HAP-1 (cell line): ENCODE measurements at regions not wholly inside any gene's neighbourhood (a gene's known extent, or its start where the extent isn't known, plus 50 kb on each side); places are given as distances from the start of the nearest gene placed in this dataset.

Source experiments
- DNase-seq, 2 experiments: peaks; one replicate each; pipeline ENCODE4 v3.0.0-alpha.2; 2016 to 2020; ENCODE audit warnings: low spot score in 2 of 2
- H3K27me3 ChIP-seq: fragments of 250-450 bp; sonication (Bioruptor Pico); 2 replicates; pipeline ENCODE4 v1.5.1; 2020; ENCODE audit warnings: low read depth, mild to moderate bottlenecking, moderate library complexity
- H3K36me3 ChIP-seq: fragments of 250-450 bp; sonication (Bioruptor Pico); replicated peaks from 2 replicates; pipeline ENCODE4 v1.5.1; 2020; ENCODE audit warnings: mild to moderate bottlenecking
- H3K4me1 ChIP-seq: fragments of 250-450 bp; sonication (Bioruptor Pico); 2 replicates; pipeline ENCODE4 v1.5.1; 2020; ENCODE audit warnings: mild to moderate bottlenecking
- H3K4me3 ChIP-seq: fragments of 250-450 bp; sonication (Bioruptor Pico); 2 replicates; pipeline ENCODE4 v1.5.1; 2020; ENCODE audit warnings: mild to moderate bottlenecking, moderate library complexity
- H3K9me3 ChIP-seq: fragments of 250-450 bp; sonication (Bioruptor Pico); 2 replicates; pipeline ENCODE4 v1.5.1; 2020; ENCODE audit warnings: mild to moderate bottlenecking, moderate library complexity
- in situ Hi-C: fragments of 300-500 bp; cut with MboI; formaldehyde crosslinking; loops from 3 replicates; pipeline ENCODE4 v1.14.3; 2020; ENCODE audit warnings: low sequenced_read_pairs, inconsistent platforms, mixed read lengths

DNA sequence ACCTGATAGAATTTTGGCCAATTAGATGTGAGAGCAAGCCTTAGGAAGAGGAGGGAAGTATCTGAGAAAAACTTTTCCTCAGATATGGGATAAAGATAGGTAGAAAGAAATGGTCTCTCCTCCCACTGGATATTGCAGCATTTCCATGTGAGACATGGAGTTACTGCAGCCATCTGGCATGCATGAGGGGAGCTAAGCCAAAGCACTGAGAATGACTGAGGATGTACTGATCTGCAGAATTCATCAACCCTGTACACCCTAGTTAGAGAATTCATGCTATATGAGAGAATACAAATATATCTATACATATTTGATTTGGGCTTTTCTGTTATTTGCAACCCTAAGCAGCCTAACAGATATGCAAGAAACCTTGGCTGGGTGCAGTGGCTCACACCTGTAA is 52.5 kb upstream of the RPL34 start:
- in situ Hi-C loops, result no loop called here
- H3K27me3 ChIP-seq, result peaks cover 12% of the 10 kb centered on the region
- H3K4me3 ChIP-seq, result no peak overlapping the region
- DNase-seq, result no peak
- no peaks in the 10 kb centered on the region for H3K9me3 ChIP-seq
- H3K36me3 ChIP-seq, result no peaks in the 10 kb centered on the region
- peaks cover 3% of the 10 kb centered on the region; the same call in 1 of the 2 replicates for H3K4me1 ChIP-seq

DNA sequence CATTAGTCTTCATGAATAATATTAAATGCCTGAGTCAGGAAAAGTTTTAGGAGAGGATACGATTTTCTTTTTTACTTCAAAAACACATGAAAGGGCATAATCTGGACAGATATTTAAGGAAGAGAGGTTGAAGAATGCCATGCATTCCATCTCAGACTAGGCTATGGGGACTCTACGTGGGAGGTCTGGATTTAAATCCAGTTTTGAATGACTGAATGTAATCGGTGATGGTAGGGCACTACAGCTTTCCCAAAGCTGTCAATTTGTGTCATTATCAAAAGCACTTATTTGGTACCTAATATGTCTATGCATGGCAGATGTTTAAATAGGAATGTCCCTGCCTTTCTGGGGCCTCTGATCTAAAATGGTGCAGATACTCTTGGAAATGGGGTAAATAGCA is 59.3 kb upstream of the RPL34 start:
- no peaks in the 10 kb centered on the region for H3K36me3 ChIP-seq
- no peaks in the 10 kb centered on the region for H3K27me3 ChIP-seq
- H3K4me3 ChIP-seq, result no peak overlapping the region
- in situ Hi-C loops, result no loop called here
- no peaks in the 10 kb centered on the region for H3K9me3 ChIP-seq
- DNase-seq, result no peak
- no peaks in the 10 kb centered on the region for H3K4me1 ChIP-seq

DNA sequence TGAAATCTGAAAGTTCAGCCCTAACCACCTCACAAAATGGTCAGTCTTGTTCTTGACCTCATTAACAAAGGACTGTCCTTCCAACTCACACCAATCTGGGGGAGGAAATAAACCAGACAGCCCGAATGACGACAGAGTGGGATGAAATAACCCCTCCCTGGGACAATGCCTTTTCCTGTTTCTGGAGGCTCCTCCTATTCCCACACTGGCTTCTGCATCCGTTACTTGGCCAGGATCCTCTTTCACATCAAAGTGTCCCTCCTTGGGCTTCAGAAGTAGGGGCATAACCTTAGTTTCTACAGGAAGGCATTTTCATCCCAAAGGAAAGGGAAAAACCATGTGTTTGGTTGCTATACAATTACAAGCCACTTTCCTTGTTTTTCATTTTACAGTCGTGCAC is 59.8 kb upstream of the RPL34 start:
- in situ Hi-C loops, result no loop called here
- H3K4me3 ChIP-seq, result no peak overlapping the region
- H3K4me1 ChIP-seq, result no peaks in the 10 kb centered on the region
- no peaks in the 10 kb centered on the region for H3K9me3 ChIP-seq
- no peak for DNase-seq
- no peaks in the 10 kb centered on the region for H3K27me3 ChIP-seq
- no peaks in the 10 kb centered on the region for H3K36me3 ChIP-seq

DNA sequence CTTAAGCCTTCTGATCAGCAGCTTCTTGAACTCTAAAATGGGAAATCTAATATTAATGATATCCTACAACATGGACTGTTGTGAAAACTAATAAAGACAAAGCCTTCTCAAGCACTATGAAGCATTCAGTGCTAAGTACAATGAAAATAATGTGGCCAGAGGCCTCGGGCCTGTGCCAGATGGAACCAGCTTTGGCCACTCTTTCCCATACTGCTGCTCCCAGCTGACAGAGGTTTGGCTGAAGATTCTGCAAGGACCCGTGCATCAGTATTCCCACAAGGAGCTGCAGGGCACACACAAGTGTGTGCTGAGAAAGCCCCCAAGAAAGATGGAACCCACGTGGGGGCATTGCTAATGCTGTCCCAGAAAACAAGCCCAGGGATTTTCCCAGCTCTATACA is 60.5 kb upstream of the RPL34 start:
- no peaks in the 10 kb centered on the region for H3K9me3 ChIP-seq
- no peaks in the 10 kb centered on the region for H3K4me1 ChIP-seq
- DNase-seq, result no peak
- no peaks in the 10 kb centered on the region for H3K36me3 ChIP-seq
- in situ Hi-C loops, result no loop called here
- H3K27me3 ChIP-seq, result no peaks in the 10 kb centered on the region
- H3K4me3 ChIP-seq, result no peak overlapping the region

DNA sequence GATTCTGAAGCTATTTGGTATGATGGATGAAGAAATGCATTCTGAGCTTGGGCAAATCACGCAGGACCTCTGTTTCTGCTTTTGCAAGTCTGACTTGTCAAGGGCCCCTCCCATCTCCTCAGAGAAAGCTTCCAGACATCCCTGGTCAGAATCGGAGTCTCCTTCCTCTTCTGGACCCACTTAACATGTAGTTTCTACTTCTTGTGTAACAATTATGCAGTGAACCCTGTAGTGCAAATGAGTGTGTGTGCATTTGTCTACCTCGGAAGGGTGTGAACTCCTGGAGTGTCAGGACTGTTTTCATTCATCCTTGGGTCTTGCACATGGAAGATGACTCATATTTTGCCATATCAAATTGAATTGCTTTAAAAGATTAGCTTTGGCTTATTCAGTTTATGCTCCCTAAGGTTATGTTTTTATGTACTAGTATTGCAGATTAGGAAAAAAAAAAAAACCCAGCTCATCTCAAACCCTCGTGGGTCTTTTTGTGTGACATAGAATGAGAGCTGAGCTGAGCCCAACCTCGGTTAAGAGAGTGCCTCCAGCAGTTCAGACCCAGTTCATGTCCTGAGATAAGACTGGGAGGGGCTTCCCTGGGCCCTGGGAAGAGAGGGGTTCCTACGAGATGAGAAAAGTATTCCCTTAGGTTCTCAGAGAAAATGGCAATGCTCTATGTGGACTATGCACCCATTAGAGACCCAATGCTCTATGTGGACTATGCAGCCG is 61.1 kb upstream of the RPL34 start:
- in situ Hi-C loops, result no loop called here
- Histone ChIP-seq H3K27me3 (no peaks in the 10 kb centered on the region), H3K4me3 (no peak overlapping the region), H3K9me3 (no peaks in the 10 kb centered on the region), H3K36me3 (no peaks in the 10 kb centered on the region), H3K4me1 (no peaks in the 10 kb centered on the region)
- DNase-seq, result no peak

DNA sequence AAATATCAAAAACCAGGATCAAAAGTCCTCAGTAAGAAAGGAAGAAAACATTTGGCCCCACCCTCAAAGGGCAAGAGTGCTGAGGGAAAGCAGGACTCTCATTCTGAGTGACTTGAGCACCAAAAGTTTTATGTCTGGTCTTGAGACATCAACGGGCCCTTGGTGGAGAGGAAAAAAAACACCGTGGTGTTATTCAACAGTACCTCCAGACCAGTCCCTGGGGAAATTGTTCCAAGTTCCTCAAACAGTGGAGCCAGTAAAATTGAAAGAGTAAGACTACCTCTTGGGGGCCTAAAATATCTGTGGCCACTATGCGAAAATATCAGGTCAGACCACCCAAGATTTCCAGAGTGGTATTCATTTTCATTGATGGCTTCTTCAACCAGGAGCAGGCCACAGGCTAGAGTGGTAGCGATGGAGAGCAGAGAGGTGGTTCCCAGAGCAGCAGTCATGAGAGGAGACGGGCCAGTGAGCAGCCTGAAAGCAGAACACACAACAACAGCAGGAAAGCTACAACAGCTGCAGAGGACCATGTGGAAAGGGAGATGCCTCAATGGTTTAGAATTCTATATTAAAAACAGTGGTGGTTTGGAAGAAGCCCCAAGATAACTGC is 63.7 kb upstream of the RPL34 start:
- Histone ChIP-seq H3K36me3 (no peaks in the 10 kb centered on the region), H3K9me3 (no peaks in the 10 kb centered on the region), H3K4me1 (no peaks in the 10 kb centered on the region), H3K27me3 (no peaks in the 10 kb centered on the region), H3K4me3 (no peak overlapping the region)
- in situ Hi-C loops, result no loop called here
- DNase-seq, result no peak

DNA sequence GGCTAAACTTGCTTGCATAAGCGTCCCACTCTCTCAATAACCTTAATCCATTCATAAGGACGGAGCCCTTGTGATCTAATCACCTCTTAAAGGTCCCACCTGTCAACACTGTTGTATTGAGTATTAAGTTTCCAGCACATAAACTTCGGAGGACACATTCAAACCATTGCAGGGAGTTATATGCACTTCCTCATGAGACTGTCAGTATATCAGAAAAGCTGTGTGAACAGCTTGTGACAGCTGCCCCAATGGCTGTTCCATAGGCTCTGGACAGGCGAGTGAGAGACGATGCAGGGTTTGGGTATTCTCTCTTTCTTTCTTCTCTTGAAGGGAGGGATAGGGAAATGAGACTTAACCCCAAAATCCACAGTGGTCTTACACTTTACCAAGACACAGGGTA is 64.2 kb upstream of the RPL34 start:
- Histone ChIP-seq H3K9me3 (no peaks in the 10 kb centered on the region), H3K4me3 (no peak overlapping the region), H3K4me1 (no peaks in the 10 kb centered on the region), H3K36me3 (no peaks in the 10 kb centered on the region), H3K27me3 (no peaks in the 10 kb centered on the region)
- in situ Hi-C loops, result no loop called here
- DNase-seq, result no peak

DNA sequence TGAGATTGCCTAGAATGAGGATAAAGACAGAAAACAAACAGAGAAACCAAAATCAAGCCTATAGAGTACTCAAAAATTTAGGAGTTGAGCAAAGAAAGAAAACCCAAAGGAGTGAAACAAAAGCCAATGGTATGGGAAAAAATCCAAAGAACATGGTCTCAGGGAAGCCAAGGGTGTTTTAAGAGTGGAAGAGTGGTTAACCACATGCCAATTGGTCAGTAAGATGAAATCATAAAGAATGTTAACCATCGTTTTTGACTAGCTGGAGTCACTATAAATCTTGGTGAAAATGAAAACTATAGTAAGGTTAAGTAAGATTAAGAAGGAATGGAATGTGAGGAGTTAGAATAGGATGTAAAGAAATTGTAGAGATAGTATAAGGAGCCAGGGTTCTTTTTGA is 64.7 kb upstream of the RPL34 start:
- no peaks in the 10 kb centered on the region for H3K4me1 ChIP-seq
- in situ Hi-C loops, result no loop called here
- no peak overlapping the region for H3K4me3 ChIP-seq
- H3K36me3 ChIP-seq, result no peaks in the 10 kb centered on the region
- H3K9me3 ChIP-seq, result no peaks in the 10 kb centered on the region
- DNase-seq, result no peak
- H3K27me3 ChIP-seq, result no peaks in the 10 kb centered on the region

DNA sequence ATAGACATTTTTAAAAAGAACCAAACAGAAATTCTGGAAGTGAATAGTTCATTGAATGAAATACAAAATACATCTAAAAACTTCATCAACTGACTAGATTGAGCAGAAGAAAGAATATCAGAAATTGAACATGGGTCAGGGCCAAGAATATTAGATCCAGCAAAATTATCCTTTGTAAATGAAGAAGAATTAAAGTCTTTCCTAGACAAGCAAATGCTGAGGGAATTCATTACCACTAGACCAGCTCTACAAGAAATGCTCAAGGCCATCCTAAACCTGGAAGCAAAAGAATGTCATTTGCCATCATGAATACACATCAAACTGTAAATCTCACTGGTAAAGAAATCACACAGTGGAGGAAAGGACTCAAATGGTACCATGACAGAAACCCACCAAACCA is 72.7 kb upstream of the RPL34 start:
- no peaks in the 10 kb centered on the region for H3K36me3 ChIP-seq
- peaks cover 6% of the 10 kb centered on the region; the same call in 1 of the 2 replicates for H3K27me3 ChIP-seq
- in situ Hi-C loops, result no loop called here
- H3K4me1 ChIP-seq, result no peaks in the 10 kb centered on the region
- H3K9me3 ChIP-seq, result no peaks in the 10 kb centered on the region; the same call in 1 of the 2 replicates
- no peak for DNase-seq
- H3K4me3 ChIP-seq, result no peak overlapping the region

DNA sequence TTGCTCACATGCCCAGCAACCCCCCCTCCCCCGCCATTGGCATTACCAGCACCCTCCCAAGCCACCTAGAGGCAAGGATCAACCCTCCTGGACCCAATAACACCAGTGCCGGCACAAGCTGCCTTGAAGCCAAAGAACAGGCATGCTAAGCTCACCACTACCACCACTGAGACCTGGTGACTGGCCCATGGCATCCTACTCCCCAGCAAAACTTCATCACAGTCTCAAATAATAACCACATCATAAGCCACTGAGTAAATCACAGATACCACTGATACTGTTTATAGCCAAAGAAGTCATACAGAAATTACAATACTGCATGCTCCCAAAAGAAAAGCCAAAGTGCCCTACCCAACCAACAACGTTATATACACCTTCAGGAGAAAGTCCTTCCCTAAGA is 73.6 kb upstream of the RPL34 start:
- peaks cover 6% of the 10 kb centered on the region; the same call in 1 of the 2 replicates for H3K27me3 ChIP-seq
- in situ Hi-C loops, result no loop called here
- H3K4me1 ChIP-seq, result no peaks in the 10 kb centered on the region
- no peak overlapping the region for H3K4me3 ChIP-seq
- no peaks in the 10 kb centered on the region for H3K36me3 ChIP-seq
- no peaks in the 10 kb centered on the region; the same call in 1 of the 2 replicates for H3K9me3 ChIP-seq
- no peak for DNase-seq

DNA sequence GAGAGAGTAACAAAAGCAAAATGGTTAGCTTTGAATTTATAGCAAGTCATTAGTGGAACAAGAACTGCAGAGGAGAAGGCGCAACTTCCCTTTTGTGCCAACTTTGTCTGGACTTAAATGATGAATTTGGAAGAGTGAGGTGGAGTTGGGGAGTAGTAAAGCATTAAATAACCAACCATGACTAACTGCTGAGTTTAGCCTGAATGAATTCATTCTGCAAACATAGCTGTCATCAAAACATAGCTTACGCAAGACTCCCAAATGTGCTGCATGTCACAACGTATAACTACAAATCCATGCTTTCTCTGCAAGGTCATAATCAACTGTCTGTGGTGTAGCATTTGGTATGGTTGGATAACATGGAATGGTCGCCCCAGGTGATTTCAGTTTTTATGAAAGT is 75.9 kb upstream of the RPL34 start:
- Histone ChIP-seq H3K27me3 (peaks cover 6% of the 10 kb centered on the region; the same call in 1 of the 2 replicates), H3K4me3 (no peak overlapping the region), H3K36me3 (no peaks in the 10 kb centered on the region), H3K9me3 (no peaks in the 10 kb centered on the region; the same call in 1 of the 2 replicates), H3K4me1 (no peaks in the 10 kb centered on the region)
- no peak for DNase-seq
- in situ Hi-C loops, result no loop called here

DNA sequence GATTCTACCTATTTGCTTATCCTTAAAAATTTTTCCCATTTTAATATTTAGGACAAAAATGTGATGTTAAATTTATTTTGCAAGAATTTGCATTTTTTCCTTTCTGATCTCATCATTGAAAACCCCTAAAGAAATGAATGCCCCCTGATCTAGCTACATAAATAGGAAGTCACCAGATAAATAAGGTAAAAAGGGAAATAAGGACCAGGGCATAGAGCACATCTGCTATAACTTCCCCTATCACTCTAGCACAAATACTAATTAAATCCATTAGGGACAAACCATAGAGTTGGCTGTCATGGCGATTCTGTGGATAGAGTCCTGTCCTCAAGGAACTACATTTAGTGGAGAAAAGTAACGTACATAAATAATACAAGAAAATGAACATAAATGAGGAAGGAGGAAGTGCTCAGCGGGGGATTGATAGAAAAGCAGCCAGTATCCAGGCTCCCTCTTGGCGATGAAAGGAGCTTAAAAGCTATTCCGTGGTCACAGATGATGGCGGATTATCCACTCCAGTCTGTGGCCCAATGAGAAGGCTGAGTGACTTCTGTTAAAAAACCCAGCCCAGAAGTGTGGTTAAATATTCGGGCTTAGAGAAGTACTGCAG is 76.9 kb upstream of the RPL34 start:
- Histone ChIP-seq H3K36me3 (no peaks in the 10 kb centered on the region), H3K4me3 (no peak overlapping the region), H3K27me3 (peaks cover 6% of the 10 kb centered on the region; the same call in 1 of the 2 replicates), H3K9me3 (no peaks in the 10 kb centered on the region; the same call in 1 of the 2 replicates), H3K4me1 (no peaks in the 10 kb centered on the region)
- DNase-seq, result no peak
- in situ Hi-C loops, result no loop called here

DNA sequence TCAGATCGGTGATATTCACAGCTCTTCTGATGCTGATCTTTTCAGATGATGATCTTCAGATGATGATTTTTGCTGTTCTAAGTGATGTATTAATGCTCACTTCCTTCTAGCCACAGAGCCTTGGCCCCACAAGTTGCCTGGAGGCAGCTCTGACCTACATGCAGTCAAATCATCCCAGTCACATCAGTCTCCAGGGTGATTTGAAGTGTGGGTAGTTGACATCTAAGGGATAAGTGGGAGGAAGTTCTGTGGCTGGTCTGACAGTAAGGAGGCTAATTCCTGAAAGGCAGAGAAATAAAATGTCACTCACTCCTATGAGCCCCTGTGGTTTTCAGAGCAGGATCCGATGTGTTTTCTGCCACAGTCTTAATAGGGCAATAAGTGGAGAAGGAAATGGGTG is 79.8 kb upstream of the RPL34 start:
- no peaks in the 10 kb centered on the region for H3K4me1 ChIP-seq
- H3K27me3 ChIP-seq, result peaks cover 6% of the 10 kb centered on the region; the same call in 1 of the 2 replicates
- H3K36me3 ChIP-seq, result no peaks in the 10 kb centered on the region
- in situ Hi-C loops, result no loop called here
- DNase-seq, result no peak
- no peaks in the 10 kb centered on the region for H3K9me3 ChIP-seq
- H3K4me3 ChIP-seq, result no peak overlapping the region

DNA sequence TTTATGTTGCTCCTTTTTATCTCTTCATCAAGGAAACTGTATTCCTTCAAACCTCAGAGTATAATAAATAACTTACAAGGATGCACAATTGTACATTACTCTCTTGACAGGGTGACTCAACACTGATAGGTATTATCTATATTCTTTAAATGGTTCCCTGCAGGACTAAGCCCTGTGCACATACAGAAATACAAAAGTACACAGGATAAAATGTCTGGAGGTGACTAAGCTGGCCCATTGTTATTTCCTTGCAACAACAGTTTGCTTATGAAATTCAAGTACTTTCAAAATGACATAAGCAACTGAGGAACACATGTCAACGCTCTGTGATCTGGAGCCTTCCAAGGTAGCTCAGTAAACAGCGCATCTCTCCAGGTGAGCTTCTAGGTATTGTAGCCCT is 83.8 kb upstream of the RPL34 start:
- H3K4me1 ChIP-seq, result no peaks in the 10 kb centered on the region
- H3K4me3 ChIP-seq, result no peak overlapping the region
- in situ Hi-C loops, result no loop called here
- H3K9me3 ChIP-seq, result no peaks in the 10 kb centered on the region
- no peaks in the 10 kb centered on the region for H3K36me3 ChIP-seq
- DNase-seq, result no peak
- no peaks in the 10 kb centered on the region for H3K27me3 ChIP-seq
